SK-N-SH (cell line): ENCODE measurements at regions not wholly inside any gene's neighbourhood (a gene's known extent, or its start where the extent isn't known, plus 50 kb on each side); places are given as distances from the start of the nearest gene placed in this dataset.
A peak's percentile ranks its signal among the peaks of the same experiment; 100 is the strongest.

Experiments used
- EP300 ChIP-seq, 2 experiments: IDR thresholded peaks; 2 replicates each; pipeline versions ENCODE4 v1.4.0 to v1.6.1; 2012; ENCODE audit warnings: borderline replicate concordance in 1 of 2, low read depth in 1 of 2, low read length in 1 of 2
- FOXJ3 ChIP-seq: sonication (generic); formaldehyde crosslinking; IDR thresholded peaks from 2 replicates; pipeline ENCODE4 v1.5.1; 2020; ENCODE audit warnings: mild to moderate bottlenecking, missing genetic modification reagents
- JUND ChIP-seq: IDR thresholded peaks from 2 replicates; pipeline ENCODE4 v1.4.0; 2012
- POLR2AphosphoS5 ChIP-seq: IDR thresholded peaks from 2 replicates; pipeline ENCODE4 v1.6.1; 2012; ENCODE audit warnings: low read depth, low read length
- RAD21 ChIP-seq: IDR thresholded peaks from 2 replicates; pipeline ENCODE4 v1.6.1; 2012; ENCODE audit warnings: mild to moderate bottlenecking, low read length
- RCOR1 ChIP-seq: fragments of 150-350 bp; IDR thresholded peaks from 2 replicates; pipeline ENCODE4 v1.6.1; 2017; ENCODE audit warnings: antibody characterized with exemption, low read length
- RFX5 ChIP-seq: IDR thresholded peaks from 2 replicates; pipeline ENCODE4 v1.6.1; 2012; ENCODE audit warnings: mild to moderate bottlenecking, improper control_type of control experiment, low read length
- TAF1 ChIP-seq: IDR thresholded peaks from 2 replicates; pipeline ENCODE4 v1.6.1; 2012; ENCODE audit warnings: low read depth, mild to moderate bottlenecking, low read length, moderate library complexity, borderline replicate concordance
- TCF12 ChIP-seq: IDR thresholded peaks from 2 replicates; pipeline ENCODE4 v1.4.0; 2012
- TEAD4 ChIP-seq: IDR thresholded peaks from 2 replicates; pipeline ENCODE4 v1.4.0; 2012; ENCODE audit warnings: mild to moderate bottlenecking, borderline replicate concordance; ENCODE audit not compliant: insufficient read depth
- YY1 ChIP-seq: IDR thresholded peaks from 2 replicates; pipeline ENCODE4 v1.4.0; 2012; ENCODE audit warnings: low read depth, mild to moderate bottlenecking
- TF ChIP-seq, protein P1 (sequence below): fragments of 200-600 bp; sonication (generic); IDR thresholded peaks from 2 replicates; pipeline ENCODE4 v1.6.1; 2017; ENCODE audit warnings: antibody characterized with exemption, mild to moderate bottlenecking, moderate library complexity
- TF ChIP-seq, protein P2 (sequence below): fragments of 150-350 bp; IDR thresholded peaks from 2 replicates; pipeline ENCODE4 v1.6.1; 2016; ENCODE audit warnings: mild to moderate bottlenecking, low read depth, low read length
- TF ChIP-seq, protein P3 (sequence below): IDR thresholded peaks from 2 replicates; pipeline ENCODE4 v1.6.1; 2012; ENCODE audit warnings: mild to moderate bottlenecking, low read depth, low read length, moderate library complexity

DNA sequence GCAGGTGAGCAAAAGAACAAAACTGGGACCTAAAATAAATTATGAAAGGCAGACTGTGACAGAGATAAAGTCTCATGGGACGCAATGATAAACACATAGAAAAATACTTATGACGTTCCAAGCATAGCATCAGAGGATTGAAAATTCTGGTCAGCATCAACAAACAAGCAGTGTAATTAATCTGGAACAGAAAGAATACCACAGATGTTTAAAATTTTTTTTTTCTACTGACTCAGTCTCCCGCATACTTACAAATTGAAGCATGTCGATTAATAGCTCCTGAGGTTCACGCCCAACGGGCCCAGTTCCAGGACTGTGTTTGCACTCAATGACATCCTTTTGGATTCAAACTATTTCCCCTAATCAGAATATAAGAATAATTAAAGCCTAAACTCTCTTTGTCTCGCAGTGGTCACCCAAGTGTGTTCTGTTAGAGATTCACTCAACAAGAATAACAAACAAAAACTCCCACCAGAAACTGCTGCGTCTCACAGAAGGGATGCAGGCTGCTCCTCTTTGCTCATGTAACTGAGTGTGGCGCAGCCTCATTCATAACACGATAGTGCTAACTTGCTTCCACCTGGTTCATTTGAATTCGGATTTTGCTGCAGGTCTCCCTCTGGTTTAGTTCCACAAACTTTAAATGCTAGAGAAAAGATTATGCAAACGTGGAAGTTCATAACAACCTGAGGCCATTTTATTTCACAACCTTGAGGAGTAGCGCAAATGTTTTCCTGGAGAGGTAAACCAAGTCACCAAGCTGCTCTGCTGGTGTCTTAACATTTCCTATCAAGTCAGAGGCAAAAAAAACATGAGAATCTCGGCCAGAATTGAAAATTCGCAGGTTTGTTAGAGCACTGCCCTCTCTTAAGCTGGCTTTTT is 69.0 kb upstream of the CITED2 start:
- TF ChIP-seq, protein P1, sequence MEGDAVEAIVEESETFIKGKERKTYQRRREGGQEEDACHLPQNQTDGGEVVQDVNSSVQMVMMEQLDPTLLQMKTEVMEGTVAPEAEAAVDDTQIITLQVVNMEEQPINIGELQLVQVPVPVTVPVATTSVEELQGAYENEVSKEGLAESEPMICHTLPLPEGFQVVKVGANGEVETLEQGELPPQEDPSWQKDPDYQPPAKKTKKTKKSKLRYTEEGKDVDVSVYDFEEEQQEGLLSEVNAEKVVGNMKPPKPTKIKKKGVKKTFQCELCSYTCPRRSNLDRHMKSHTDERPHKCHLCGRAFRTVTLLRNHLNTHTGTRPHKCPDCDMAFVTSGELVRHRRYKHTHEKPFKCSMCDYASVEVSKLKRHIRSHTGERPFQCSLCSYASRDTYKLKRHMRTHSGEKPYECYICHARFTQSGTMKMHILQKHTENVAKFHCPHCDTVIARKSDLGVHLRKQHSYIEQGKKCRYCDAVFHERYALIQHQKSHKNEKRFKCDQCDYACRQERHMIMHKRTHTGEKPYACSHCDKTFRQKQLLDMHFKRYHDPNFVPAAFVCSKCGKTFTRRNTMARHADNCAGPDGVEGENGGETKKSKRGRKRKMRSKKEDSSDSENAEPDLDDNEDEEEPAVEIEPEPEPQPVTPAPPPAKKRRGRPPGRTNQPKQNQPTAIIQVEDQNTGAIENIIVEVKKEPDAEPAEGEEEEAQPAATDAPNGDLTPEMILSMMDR, result no peak
- TF ChIP-seq, protein P2, sequence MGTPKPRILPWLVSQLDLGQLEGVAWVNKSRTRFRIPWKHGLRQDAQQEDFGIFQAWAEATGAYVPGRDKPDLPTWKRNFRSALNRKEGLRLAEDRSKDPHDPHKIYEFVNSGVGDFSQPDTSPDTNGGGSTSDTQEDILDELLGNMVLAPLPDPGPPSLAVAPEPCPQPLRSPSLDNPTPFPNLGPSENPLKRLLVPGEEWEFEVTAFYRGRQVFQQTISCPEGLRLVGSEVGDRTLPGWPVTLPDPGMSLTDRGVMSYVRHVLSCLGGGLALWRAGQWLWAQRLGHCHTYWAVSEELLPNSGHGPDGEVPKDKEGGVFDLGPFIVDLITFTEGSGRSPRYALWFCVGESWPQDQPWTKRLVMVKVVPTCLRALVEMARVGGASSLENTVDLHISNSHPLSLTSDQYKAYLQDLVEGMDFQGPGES, result no peak
- TF ChIP-seq EP300 (IDR thresholded peaks at IDR 0.05; ENCODE audit: borderline replicate concordance in 1 of 2, low read depth in 1 of 2, low read length in 1 of 2), result peak in 1 of 2 experiments; percentile 72; a peak in 1 of 4 replicates
- peak; percentile 89 for TF ChIP-seq TCF12
- no peak for TF ChIP-seq POLR2AphosphoS5
- TF ChIP-seq JUND, result 0 out of 2 replicates have a peak, but pooled peaks have one; percentile 10
- no peak for TF ChIP-seq YY1
- no peak for TF ChIP-seq RAD21
- TF ChIP-seq RFX5, result no peak
- TF ChIP-seq, protein P3, sequence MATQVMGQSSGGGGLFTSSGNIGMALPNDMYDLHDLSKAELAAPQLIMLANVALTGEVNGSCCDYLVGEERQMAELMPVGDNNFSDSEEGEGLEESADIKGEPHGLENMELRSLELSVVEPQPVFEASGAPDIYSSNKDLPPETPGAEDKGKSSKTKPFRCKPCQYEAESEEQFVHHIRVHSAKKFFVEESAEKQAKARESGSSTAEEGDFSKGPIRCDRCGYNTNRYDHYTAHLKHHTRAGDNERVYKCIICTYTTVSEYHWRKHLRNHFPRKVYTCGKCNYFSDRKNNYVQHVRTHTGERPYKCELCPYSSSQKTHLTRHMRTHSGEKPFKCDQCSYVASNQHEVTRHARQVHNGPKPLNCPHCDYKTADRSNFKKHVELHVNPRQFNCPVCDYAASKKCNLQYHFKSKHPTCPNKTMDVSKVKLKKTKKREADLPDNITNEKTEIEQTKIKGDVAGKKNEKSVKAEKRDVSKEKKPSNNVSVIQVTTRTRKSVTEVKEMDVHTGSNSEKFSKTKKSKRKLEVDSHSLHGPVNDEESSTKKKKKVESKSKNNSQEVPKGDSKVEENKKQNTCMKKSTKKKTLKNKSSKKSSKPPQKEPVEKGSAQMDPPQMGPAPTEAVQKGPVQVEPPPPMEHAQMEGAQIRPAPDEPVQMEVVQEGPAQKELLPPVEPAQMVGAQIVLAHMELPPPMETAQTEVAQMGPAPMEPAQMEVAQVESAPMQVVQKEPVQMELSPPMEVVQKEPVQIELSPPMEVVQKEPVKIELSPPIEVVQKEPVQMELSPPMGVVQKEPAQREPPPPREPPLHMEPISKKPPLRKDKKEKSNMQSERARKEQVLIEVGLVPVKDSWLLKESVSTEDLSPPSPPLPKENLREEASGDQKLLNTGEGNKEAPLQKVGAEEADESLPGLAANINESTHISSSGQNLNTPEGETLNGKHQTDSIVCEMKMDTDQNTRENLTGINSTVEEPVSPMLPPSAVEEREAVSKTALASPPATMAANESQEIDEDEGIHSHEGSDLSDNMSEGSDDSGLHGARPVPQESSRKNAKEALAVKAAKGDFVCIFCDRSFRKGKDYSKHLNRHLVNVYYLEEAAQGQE, result no peak
- TF ChIP-seq TEAD4, result no peak
- no peak for TF ChIP-seq RCOR1
- no peak for TF ChIP-seq TAF1
- TF ChIP-seq FOXJ3 (CRISPR knock-in tag), result no peak
